ENCODE measurements at regions not wholly inside any gene's neighbourhood (a gene's known extent, or its start where the extent isn't known, plus 50 kb on each side); places are given as distances from the start of the nearest gene placed in this dataset.

- Mint-ChIP-seq H3K27ac (peak overlapping the region in 2 of 7 donors; percentile 20 to 33), H3K27me3 (ENCODE audit: low read depth in 3 of 3) (peaks cover 0 to 1% (median 0%) of the 10 kb centered on the region in 3 donors), H3K4me3 (no peak overlapping the region), H3K9me3 (peaks cover 18 to 59% (median 44%) of the 10 kb centered on the region in 7 donors), H3K36me3 (peaks cover 0 to 3% of the 10 kb centered on the region in 2 donors), H3K4me1 (peaks cover 13% of the 10 kb centered on the region)
- Histone ChIP-seq H3K27ac (ENCODE audit: low read depth in 1 of 2, low read length in 2 of 2) (no peak overlapping the region), H3K27me3 (ENCODE audit: control insufficient read depth in 2 of 2, insufficient read depth in 2 of 2, low read length in 2 of 2) (no peaks in the 10 kb centered on the region), H3K36me3 (replicated peaks in 1 of 2; ENCODE audit: control insufficient read depth in 1 of 2, insufficient read depth in 2 of 2, low read length in 2 of 2) (no peaks in the 10 kb centered on the region), H4K20me1 (ENCODE audit: insufficient read depth, low read length) (no peaks in the 10 kb centered on the region), H3K4me2 (replicated peaks; ENCODE audit: extremely low read depth, low read length, poor library complexity, severe bottlenecking) (no peak overlapping the region), H3K4me3 (replicated peaks in 1 of 3; ENCODE audit: low read depth in 2 of 3, low read length in 3 of 3) (no peak overlapping the region), H3K9ac (ENCODE audit: insufficient read depth, low read length, poor library complexity, severe bottlenecking) (no peak overlapping the region), H3K4me1 (ENCODE audit: control insufficient read depth in 1 of 2, insufficient read depth in 2 of 2, low read length in 2 of 2) (peaks cover 3 to 14% of the 10 kb centered on the region in 2 donors), H3K79me2 (ENCODE audit: insufficient read depth, low read length) (no peaks in the 10 kb centered on the region), H3K9me3 (replicated peaks in 1 of 2; ENCODE audit: control insufficient read depth in 1 of 2, insufficient read depth in 1 of 2, low read length in 2 of 2) (peaks cover 22 to 36% of the 10 kb centered on the region in 2 donors), H2AFZ (ENCODE audit: insufficient read depth, low read depth, low read length, poor library complexity, severe bottlenecking) (no peak overlapping the region)
- no peak for DNase-seq
- 69% methylated on average over 5 of the region's 12 CpGs for WGBS (ENCODE audit: insufficient coverage)
- no peak for TF ChIP-seq CTCF (IDR thresholded peaks at IDR 0.05)
- intact Hi-C loops (cut with micrococcal nuclease): no loop called here
These were observed 109.1 kb downstream of the AKR1D1 start for GRCh38 chr7:138185132-138185908.

DNA sequence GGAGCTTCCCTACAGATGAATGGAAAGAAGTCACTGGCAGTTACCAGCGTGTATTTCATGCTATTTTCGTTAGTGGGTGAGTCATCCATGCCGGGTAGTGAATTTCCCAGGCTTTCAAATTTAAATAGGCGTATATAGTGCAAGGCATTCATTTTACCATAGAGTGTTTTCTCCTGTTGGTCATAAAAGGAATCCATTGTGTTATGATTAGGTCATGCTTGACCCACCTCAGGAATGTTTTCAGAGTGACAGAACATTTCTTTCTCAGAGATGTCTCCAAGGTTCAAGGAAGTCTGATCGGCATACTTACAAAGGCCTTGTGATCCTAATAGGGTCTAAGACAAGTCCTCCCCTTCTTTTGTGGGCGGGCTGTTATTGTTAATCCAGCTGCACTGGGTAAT lies 110.7 kb downstream of the AKR1D1 start:
- Histone ChIP-seq H3K27ac (ENCODE audit: low read depth in 1 of 2, low read length in 2 of 2) (no peak overlapping the region), H3K36me3 (replicated peaks in 1 of 2; ENCODE audit: control insufficient read depth in 1 of 2, insufficient read depth in 2 of 2, low read length in 2 of 2) (no peaks in the 10 kb centered on the region), H3K9ac (ENCODE audit: insufficient read depth, low read length, poor library complexity, severe bottlenecking) (no peak overlapping the region), H2AFZ (ENCODE audit: insufficient read depth, low read depth, low read length, poor library complexity, severe bottlenecking) (no peak overlapping the region), H3K9me3 (replicated peaks in 1 of 2; ENCODE audit: control insufficient read depth in 1 of 2, insufficient read depth in 1 of 2, low read length in 2 of 2) (peaks cover 22 to 36% of the 10 kb centered on the region in 2 donors), H3K79me2 (ENCODE audit: insufficient read depth, low read length) (no peaks in the 10 kb centered on the region), H4K20me1 (ENCODE audit: insufficient read depth, low read length) (no peaks in the 10 kb centered on the region), H3K27me3 (ENCODE audit: control insufficient read depth in 2 of 2, insufficient read depth in 2 of 2, low read length in 2 of 2) (no peaks in the 10 kb centered on the region), H3K4me3 (replicated peaks in 1 of 3; ENCODE audit: low read depth in 2 of 3, low read length in 3 of 3) (no peak overlapping the region), H3K4me1 (ENCODE audit: control insufficient read depth in 1 of 2, insufficient read depth in 2 of 2, low read length in 2 of 2) (peaks cover 3 to 14% of the 10 kb centered on the region in 2 donors), H3K4me2 (replicated peaks; ENCODE audit: extremely low read depth, low read length, poor library complexity, severe bottlenecking) (no peak overlapping the region)
- peaks cover 0 to 3% (median 0%) of the 10 kb centered on the region in 3 donors for H3K27me3 Mint-ChIP-seq (ENCODE audit: low read depth in 3 of 3)
- WGBS (ENCODE audit: insufficient coverage): 82% methylated on average over 4 of the region's 6 CpGs
- no peak for TF ChIP-seq CTCF (IDR thresholded peaks at IDR 0.05)
- H3K4me1 Mint-ChIP-seq: peaks cover 13% of the 10 kb centered on the region
- DNase-seq: no peak
- no peak overlapping the region for H3K4me3 Mint-ChIP-seq
- intact Hi-C loops (cut with micrococcal nuclease): no loop called here
- H3K36me3 Mint-ChIP-seq: peaks cover 0 to 3% of the 10 kb centered on the region in 2 donors
- no peak overlapping the region for H3K27ac Mint-ChIP-seq
- H3K9me3 Mint-ChIP-seq: peaks cover 18 to 66% (median 48%) of the 10 kb centered on the region in 7 donors

Data from CD14-positive monocyte (primary cell).